ENCODE measurements at regions not wholly inside any gene's neighbourhood (a gene's known extent, or its start where the extent isn't known, plus 50 kb on each side); places are given as distances from the start of the nearest gene placed in this dataset.

DNA sequence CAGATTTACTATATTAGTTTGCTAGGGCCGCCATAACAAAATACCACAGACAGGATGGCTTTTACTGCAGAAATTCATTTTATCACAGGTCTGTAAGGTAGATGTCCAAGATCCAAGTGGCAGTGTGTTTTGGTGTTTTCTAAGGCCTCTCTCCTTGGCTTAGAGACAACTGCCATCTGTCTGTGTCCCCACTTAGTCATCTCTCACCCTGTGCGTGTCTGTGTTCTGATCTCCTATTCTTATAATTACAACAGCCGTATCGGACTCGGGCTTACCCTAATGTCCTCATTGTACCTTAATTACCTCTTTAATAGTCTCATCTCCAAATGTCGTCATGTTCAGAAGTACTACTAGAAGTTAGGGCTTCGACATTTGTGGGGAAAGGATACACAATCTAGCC lies 362.3 kb upstream of the CDH19 start (continued):
- no peak for TF ChIP-seq ATF3 (IDR thresholded peaks at IDR 0.05)
- no peak for TF ChIP-seq TAF1 (conservative IDR thresholded peaks at IDR 0.05)
- TF ChIP-seq RXRA (IDR thresholded peaks at IDR 0.05), result no peak
- TF ChIP-seq ZBTB33 (IDR thresholded peaks at IDR 0.05), result no peak

DNA sequence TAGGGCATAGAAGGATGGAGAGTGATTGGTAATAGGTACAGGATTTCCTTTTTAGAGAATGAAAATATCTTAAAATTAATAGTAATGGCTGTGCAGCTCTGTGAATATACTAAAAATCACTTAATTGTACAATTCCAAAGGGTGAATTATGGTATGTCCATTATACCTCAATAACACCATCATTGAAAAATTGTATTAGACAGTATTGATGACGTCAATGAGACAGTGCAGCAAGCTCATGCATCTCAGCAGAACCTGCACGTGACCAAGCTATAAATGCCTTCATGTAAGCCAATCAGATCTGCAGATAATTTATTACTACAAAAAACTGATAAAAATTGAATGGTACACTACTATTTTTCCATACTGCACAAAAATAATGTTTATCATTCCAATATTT lies 354.4 kb upstream of the CDH19 start:
- no peaks in the 10 kb centered on the region for H3K9me3 ChIP-seq (ENCODE audit: control insufficient read depth in 4 of 4, low read length in 3 of 4)
- no peak for DNase-seq (ENCODE audit: low spot score)
- H3K36me3 ChIP-seq (ENCODE audit: control insufficient read depth in 4 of 4, insufficient read depth in 3 of 4, low read depth in 1 of 4, low read length in 3 of 4), result no peaks in the 10 kb centered on the region
- no peaks in the 10 kb centered on the region for H3K27me3 ChIP-seq (ENCODE audit: control insufficient read depth in 4 of 4, insufficient read depth in 4 of 4, low read length in 3 of 4)
- no peak overlapping the region for H3K27ac ChIP-seq (ENCODE audit: low read depth in 1 of 2, low read length in 2 of 2)
- H3K4me3 ChIP-seq (ENCODE audit: low read depth in 1 of 3, low read length in 3 of 3), result no peak overlapping the region
- TF ChIP-seq ATF3 (IDR thresholded peaks at IDR 0.05) (no peak), HNF4G (IDR thresholded peaks at IDR 0.05) (no peak), FOXA2 (IDR thresholded peaks at IDR 0.05) (no peak), RXRA (IDR thresholded peaks at IDR 0.05) (no peak), YY1 (IDR thresholded peaks at IDR 0.05) (no peak)
- TF ChIP-seq, protein P1, sequence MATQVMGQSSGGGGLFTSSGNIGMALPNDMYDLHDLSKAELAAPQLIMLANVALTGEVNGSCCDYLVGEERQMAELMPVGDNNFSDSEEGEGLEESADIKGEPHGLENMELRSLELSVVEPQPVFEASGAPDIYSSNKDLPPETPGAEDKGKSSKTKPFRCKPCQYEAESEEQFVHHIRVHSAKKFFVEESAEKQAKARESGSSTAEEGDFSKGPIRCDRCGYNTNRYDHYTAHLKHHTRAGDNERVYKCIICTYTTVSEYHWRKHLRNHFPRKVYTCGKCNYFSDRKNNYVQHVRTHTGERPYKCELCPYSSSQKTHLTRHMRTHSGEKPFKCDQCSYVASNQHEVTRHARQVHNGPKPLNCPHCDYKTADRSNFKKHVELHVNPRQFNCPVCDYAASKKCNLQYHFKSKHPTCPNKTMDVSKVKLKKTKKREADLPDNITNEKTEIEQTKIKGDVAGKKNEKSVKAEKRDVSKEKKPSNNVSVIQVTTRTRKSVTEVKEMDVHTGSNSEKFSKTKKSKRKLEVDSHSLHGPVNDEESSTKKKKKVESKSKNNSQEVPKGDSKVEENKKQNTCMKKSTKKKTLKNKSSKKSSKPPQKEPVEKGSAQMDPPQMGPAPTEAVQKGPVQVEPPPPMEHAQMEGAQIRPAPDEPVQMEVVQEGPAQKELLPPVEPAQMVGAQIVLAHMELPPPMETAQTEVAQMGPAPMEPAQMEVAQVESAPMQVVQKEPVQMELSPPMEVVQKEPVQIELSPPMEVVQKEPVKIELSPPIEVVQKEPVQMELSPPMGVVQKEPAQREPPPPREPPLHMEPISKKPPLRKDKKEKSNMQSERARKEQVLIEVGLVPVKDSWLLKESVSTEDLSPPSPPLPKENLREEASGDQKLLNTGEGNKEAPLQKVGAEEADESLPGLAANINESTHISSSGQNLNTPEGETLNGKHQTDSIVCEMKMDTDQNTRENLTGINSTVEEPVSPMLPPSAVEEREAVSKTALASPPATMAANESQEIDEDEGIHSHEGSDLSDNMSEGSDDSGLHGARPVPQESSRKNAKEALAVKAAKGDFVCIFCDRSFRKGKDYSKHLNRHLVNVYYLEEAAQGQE (IDR thresholded peaks at IDR 0.05), result no peak
- H3K4me1 ChIP-seq (ENCODE audit: control insufficient read depth in 4 of 4, insufficient read depth in 4 of 4, low read length in 3 of 4), result no peaks in the 10 kb centered on the region
- WGBS, result 65% methylated on average over 2 of the region's 2 CpGs
- H3K9ac ChIP-seq (ENCODE audit: low read depth in 1 of 2, low read length in 2 of 2), result no peak overlapping the region

GRCh38 chr18:66951750-66952149 lies 347.9 kb upstream of the CDH19 start:
- no peak overlapping the region for H3K27ac ChIP-seq (ENCODE audit: low read depth in 1 of 2, low read length in 2 of 2)
- WGBS, result 58% methylated on average over 1 of the region's 1 CpG
- no peak overlapping the region for H3K4me3 ChIP-seq (ENCODE audit: low read depth in 1 of 3, low read length in 3 of 3)
- H3K27me3 ChIP-seq (ENCODE audit: control insufficient read depth in 4 of 4, insufficient read depth in 4 of 4, low read length in 3 of 4), result no peaks in the 10 kb centered on the region
- DNase-seq (ENCODE audit: low spot score), result no peak
- H3K36me3 ChIP-seq (ENCODE audit: control insufficient read depth in 4 of 4, insufficient read depth in 3 of 4, low read depth in 1 of 4, low read length in 3 of 4), result no peaks in the 10 kb centered on the region
- no peak overlapping the region for H3K9ac ChIP-seq (ENCODE audit: low read depth in 1 of 2, low read length in 2 of 2)
- H3K4me1 ChIP-seq (ENCODE audit: control insufficient read depth in 4 of 4, insufficient read depth in 4 of 4, low read length in 3 of 4), result no peaks in the 10 kb centered on the region
- H3K9me3 ChIP-seq (ENCODE audit: control insufficient read depth in 4 of 4, low read length in 3 of 4), result no peaks in the 10 kb centered on the region
- TF ChIP-seq NR2F2 (IDR thresholded peaks at IDR 0.05) (no peak), FOXA1 (IDR thresholded peaks at IDR 0.05) (no peak), TAF1 (conservative IDR thresholded peaks at IDR 0.05) (no peak), ZBTB33 (IDR thresholded peaks at IDR 0.05) (no peak), RXRA (IDR thresholded peaks at IDR 0.05) (no peak), RAD21 (IDR thresholded peaks at IDR 0.05) (no peak), JUND (IDR thresholded peaks at IDR 0.05) (no peak), GABPA (IDR thresholded peaks at IDR 0.05 in 1 of 2, conservative IDR thresholded peaks at IDR 0.05 in 1 of 2) (no peak), HNF4A (conservative IDR thresholded peaks at IDR 0.05) (no peak), HNF4G (IDR thresholded peaks at IDR 0.05) (no peak), FOXA2 (IDR thresholded peaks at IDR 0.05) (no peak), YY1 (IDR thresholded peaks at IDR 0.05) (no peak)
- TF ChIP-seq, protein P2, sequence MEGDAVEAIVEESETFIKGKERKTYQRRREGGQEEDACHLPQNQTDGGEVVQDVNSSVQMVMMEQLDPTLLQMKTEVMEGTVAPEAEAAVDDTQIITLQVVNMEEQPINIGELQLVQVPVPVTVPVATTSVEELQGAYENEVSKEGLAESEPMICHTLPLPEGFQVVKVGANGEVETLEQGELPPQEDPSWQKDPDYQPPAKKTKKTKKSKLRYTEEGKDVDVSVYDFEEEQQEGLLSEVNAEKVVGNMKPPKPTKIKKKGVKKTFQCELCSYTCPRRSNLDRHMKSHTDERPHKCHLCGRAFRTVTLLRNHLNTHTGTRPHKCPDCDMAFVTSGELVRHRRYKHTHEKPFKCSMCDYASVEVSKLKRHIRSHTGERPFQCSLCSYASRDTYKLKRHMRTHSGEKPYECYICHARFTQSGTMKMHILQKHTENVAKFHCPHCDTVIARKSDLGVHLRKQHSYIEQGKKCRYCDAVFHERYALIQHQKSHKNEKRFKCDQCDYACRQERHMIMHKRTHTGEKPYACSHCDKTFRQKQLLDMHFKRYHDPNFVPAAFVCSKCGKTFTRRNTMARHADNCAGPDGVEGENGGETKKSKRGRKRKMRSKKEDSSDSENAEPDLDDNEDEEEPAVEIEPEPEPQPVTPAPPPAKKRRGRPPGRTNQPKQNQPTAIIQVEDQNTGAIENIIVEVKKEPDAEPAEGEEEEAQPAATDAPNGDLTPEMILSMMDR (IDR thresholded peaks at IDR 0.05; ENCODE audit: low read depth, low read length, missing input control), result no peak
- TF ChIP-seq, protein P3, sequence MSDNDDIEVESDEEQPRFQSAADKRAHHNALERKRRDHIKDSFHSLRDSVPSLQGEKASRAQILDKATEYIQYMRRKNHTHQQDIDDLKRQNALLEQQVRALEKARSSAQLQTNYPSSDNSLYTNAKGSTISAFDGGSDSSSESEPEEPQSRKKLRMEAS (IDR thresholded peaks at IDR 0.05), result no peak
- TF ChIP-seq, protein P1 (IDR thresholded peaks at IDR 0.05), result no peak

Measured in liver (tissue), 8 donors.